ENCODE measurements at regions not wholly inside any gene's neighbourhood (a gene's known extent, or its start where the extent isn't known, plus 50 kb on each side); places are given as distances from the start of the nearest gene placed in this dataset.
"Not testable (repeated sequence)": the region's sequence is repeated elsewhere in the genome, so short reads cannot be mapped to it uniquely, and the experiment has no call there.

DNA sequence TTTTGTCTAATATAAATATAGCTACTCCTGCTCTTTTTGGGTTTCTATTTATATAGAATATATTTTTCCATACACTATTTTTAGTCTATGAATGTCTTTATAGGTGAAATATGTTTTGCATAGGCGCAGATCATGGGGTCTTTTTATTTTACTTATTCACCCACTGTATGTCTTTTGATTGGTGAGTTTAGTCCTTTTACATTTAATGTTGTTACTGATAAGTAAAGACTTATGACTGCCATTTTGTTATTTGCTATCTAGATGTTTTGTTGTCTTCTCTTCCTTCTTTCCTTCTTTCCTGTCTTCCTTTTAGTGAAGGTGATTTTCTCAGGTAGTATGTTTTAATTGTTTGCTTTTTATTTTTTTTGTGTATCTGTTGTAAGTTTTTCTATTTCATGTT is 276.8 kb upstream of the CNTNAP2 start:
- no peak for DNase-seq
- H3K36me3 ChIP-seq (ENCODE audit: control insufficient read depth in 4 of 4, insufficient read depth in 4 of 4, low read length in 4 of 4), result no peaks in the 10 kb centered on the region
- H3K9me3 ChIP-seq (ENCODE audit: control insufficient read depth in 4 of 4, insufficient read depth in 3 of 4, low read length in 3 of 4), result peaks cover 0 to 5% (median 0%) of the 10 kb centered on the region in 4 donors
- 81 to 90% methylated on average over 1 of the region's 1 CpG for WGBS, 2 donors
- no peaks in the 10 kb centered on the region for H3K4me1 ChIP-seq (ENCODE audit: control insufficient read depth in 5 of 5, insufficient read depth in 5 of 5, low read length in 5 of 5)
- H3K27me3 ChIP-seq (ENCODE audit: control insufficient read depth in 3 of 3, insufficient read depth in 3 of 3, low read length in 2 of 3), result no peaks in the 10 kb centered on the region
- H3K27ac ChIP-seq (ENCODE audit: low read depth in 1 of 2, low read length in 1 of 2), result no peak overlapping the region
- TF ChIP-seq CTCF (IDR thresholded peaks at IDR 0.05; ENCODE audit: control extremely low read depth, extremely low read depth), result no peak
- H3K4me3 ChIP-seq, result no peak overlapping the region
- H3K9ac ChIP-seq (ENCODE audit: insufficient read depth in 1 of 2, low read length in 2 of 2), result no peak overlapping the region
- no peak for ATAC-seq (ENCODE audit: insufficient read depth, low FRiP score)

DNA sequence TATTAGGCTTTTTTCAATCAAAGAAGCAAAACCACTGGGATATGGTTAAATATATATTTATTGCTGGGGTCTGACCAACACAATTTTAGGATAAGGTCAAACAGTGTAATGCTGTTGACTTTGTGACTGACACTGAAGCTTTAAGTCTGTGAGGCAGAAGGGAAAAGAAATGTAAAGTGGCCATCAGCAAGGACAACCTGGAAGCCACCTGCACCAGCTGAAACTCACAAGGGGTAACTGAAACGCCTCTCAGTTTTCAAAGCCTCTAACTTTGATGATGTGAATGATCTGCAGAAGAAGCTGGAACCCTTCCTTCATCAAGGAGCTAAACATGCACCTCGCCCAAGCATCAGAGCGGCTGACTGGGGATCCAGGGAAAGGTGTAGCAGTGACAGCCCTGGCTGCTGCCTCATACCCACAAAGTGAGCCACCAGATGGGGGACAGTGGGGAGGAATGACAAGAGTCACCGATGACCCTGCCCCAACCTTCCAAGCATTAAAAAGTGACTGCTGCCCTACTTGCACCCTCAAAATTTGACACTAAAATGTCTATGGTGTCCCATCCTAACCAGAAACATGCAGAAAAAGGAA is 284.9 kb upstream of the CNTNAP2 start:
- Histone ChIP-seq H3K36me3 (ENCODE audit: control insufficient read depth in 4 of 4, insufficient read depth in 4 of 4, low read length in 4 of 4) (no peaks in the 10 kb centered on the region), H3K4me1 (ENCODE audit: control insufficient read depth in 5 of 5, insufficient read depth in 5 of 5, low read length in 5 of 5) (no peaks in the 10 kb centered on the region), H3K4me3 (no peak overlapping the region), H3K9ac (ENCODE audit: insufficient read depth in 1 of 2, low read length in 2 of 2) (no peak overlapping the region), H3K27ac (ENCODE audit: low read depth in 1 of 2, low read length in 1 of 2) (no peak overlapping the region), H3K27me3 (ENCODE audit: control insufficient read depth in 3 of 3, insufficient read depth in 3 of 3, low read length in 2 of 3) (no peaks in the 10 kb centered on the region), H3K9me3 (ENCODE audit: control insufficient read depth in 4 of 4, insufficient read depth in 3 of 4, low read length in 3 of 4) (no peaks in the 10 kb centered on the region)
- DNase-seq, result no peak
- no peak for ATAC-seq (ENCODE audit: insufficient read depth, low FRiP score)
- WGBS, 2 donors, result 80 to 81% methylated on average over 4 of the region's 4 CpGs
- TF ChIP-seq CTCF (IDR thresholded peaks at IDR 0.05; ENCODE audit: control extremely low read depth, extremely low read depth), result no peak

DNA sequence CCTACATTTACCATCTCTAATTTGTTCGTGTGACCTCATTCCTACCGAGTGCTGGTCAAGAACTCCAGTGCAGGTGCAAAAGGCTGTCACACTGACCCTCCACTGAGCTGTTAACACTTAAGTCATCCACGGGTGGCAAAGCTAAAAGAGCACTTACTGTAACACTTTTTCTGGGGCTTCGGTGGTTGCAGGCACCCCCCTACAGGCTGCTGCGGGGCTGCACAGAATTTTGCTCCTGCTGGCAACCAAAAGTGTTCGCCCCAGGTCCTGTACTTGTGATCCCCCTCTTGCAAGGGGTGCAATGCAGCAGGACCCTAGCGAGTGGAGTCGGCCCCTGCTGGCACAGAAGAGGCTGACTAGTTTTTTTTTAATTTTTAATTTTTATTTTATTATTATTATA is 298.9 kb upstream of the CNTNAP2 start:
- no peak for TF ChIP-seq CTCF (IDR thresholded peaks at IDR 0.05; ENCODE audit: control extremely low read depth, extremely low read depth)
- H3K27me3 ChIP-seq (ENCODE audit: control insufficient read depth in 3 of 3, insufficient read depth in 3 of 3, low read length in 2 of 3), result no peaks in the 10 kb centered on the region
- 86 to 88% methylated on average over 8 of the region's 8 CpGs for WGBS, 2 donors
- H3K36me3 ChIP-seq (ENCODE audit: control insufficient read depth in 4 of 4, insufficient read depth in 4 of 4, low read length in 4 of 4), result no peaks in the 10 kb centered on the region
- DNase-seq (no peak), ATAC-seq (ENCODE audit: insufficient read depth, low FRiP score) (no peak)
- no peak overlapping the region for H3K9ac ChIP-seq (ENCODE audit: insufficient read depth in 1 of 2, low read length in 2 of 2)
- H3K4me1 ChIP-seq (ENCODE audit: control insufficient read depth in 5 of 5, insufficient read depth in 5 of 5, low read length in 5 of 5), result no peaks in the 10 kb centered on the region
- H3K27ac ChIP-seq (ENCODE audit: low read depth in 1 of 2, low read length in 1 of 2), result no peak overlapping the region
- peaks cover 0 to 6% (median 0%) of the 10 kb centered on the region in 4 donors for H3K9me3 ChIP-seq (ENCODE audit: control insufficient read depth in 4 of 4, insufficient read depth in 3 of 4, low read length in 3 of 4)
- no peak overlapping the region for H3K4me3 ChIP-seq

DNA sequence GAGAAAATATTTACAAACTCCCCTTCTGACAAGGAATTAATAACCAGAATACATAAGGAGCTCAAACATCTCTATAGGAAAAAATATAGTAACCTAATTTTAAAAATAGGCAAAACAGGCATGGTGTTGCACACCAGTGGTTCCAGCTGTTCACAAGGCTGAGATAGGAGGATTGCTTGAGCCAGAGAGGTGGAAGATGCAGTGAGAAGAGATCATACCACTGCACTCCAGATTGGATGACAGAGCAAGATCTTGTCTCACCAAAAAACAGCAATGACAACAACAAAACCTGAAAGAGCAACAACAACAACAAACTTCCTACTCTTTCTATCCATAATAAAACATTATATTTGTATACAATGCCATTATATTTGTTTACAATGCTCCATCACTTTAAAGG is 304.4 kb upstream of the CNTNAP2 start:
- Histone ChIP-seq H3K9ac (ENCODE audit: insufficient read depth in 1 of 2, low read length in 2 of 2) (no peak overlapping the region), H3K4me1 (ENCODE audit: control insufficient read depth in 5 of 5, insufficient read depth in 5 of 5, low read length in 5 of 5) (no peaks in the 10 kb centered on the region), H3K9me3 (ENCODE audit: control insufficient read depth in 4 of 4, insufficient read depth in 3 of 4, low read length in 3 of 4) (peaks cover 0 to 6% (median 0%) of the 10 kb centered on the region in 4 donors), H3K36me3 (ENCODE audit: control insufficient read depth in 4 of 4, insufficient read depth in 4 of 4, low read length in 4 of 4) (no peaks in the 10 kb centered on the region), H3K4me3 (no peak overlapping the region), H3K27ac (ENCODE audit: low read depth in 1 of 2, low read length in 1 of 2) (no peak overlapping the region), H3K27me3 (ENCODE audit: control insufficient read depth in 3 of 3, insufficient read depth in 3 of 3, low read length in 2 of 3) (no peaks in the 10 kb centered on the region)
- no peak for DNase-seq
- no peak for ATAC-seq (ENCODE audit: insufficient read depth, low FRiP score)
- TF ChIP-seq CTCF (IDR thresholded peaks at IDR 0.05; ENCODE audit: control extremely low read depth, extremely low read depth), result no peak

- not testable (repeated sequence) for H3K9ac ChIP-seq (ENCODE audit: insufficient read depth in 1 of 2, low read length in 2 of 2); H3K4me3 ChIP-seq; DNase-seq; ATAC-seq (ENCODE audit: insufficient read depth, low FRiP score); H3K9me3 ChIP-seq (ENCODE audit: control insufficient read depth in 4 of 4, insufficient read depth in 3 of 4, low read length in 3 of 4); H3K4me1 ChIP-seq (ENCODE audit: control insufficient read depth in 5 of 5, insufficient read depth in 5 of 5, low read length in 5 of 5); H3K27me3 ChIP-seq (ENCODE audit: control insufficient read depth in 3 of 3, insufficient read depth in 3 of 3, low read length in 2 of 3); H3K36me3 ChIP-seq (ENCODE audit: control insufficient read depth in 4 of 4, insufficient read depth in 4 of 4, low read length in 4 of 4); H3K27ac ChIP-seq (ENCODE audit: low read depth in 1 of 2, low read length in 1 of 2)
- WGBS, 2 donors, result 64 to 76% methylated on average over 3 of the region's 3 CpGs
Observed at GRCh38 chr7:145805496-145805895, 311.1 kb upstream of the CNTNAP2 start.

Measured in lung (tissue), 11 donors.